ENCODE measurements at regions not wholly inside any gene's neighbourhood (a gene's known extent, or its start where the extent isn't known, plus 50 kb on each side); places are given as distances from the start of the nearest gene placed in this dataset.

- DNase-seq (ENCODE audit: low read depth in 1 of 2, low spot score in 1 of 2): no peak
- H3K27ac ChIP-seq: no peak overlapping the region
- no peaks in the 10 kb centered on the region for H3K9me3 ChIP-seq
- ATAC-seq: no peak
- no peak for FAIRE-seq
- POLR2A ChIA-PET: no interaction called here
- H3K4me1 ChIP-seq: no peaks in the 10 kb centered on the region
- H3K4me3 ChIP-seq: no peak overlapping the region
- WGBS (ENCODE audit: missing lambda C conversion rate): 47% methylated on average over 8 of the region's 8 CpGs
- CTCF ChIA-PET: no interaction called here
- no peak overlapping the region for H3K4me2 ChIP-seq
- no peak for TF ChIP-seq SMC3 (IDR thresholded peaks at IDR 0.05)
Observed at GRCh38 chr2:104582471-104582870, 271.4 kb upstream of the POU3F3 start.

- ChIA-PET POLR2A (no interaction called here), CTCF (no interaction called here)
- DNase-seq (ENCODE audit: low read depth in 1 of 2, low spot score in 1 of 2) (no peak), FAIRE-seq (no peak), ATAC-seq (no peak)
- WGBS (ENCODE audit: missing lambda C conversion rate): 42% methylated on average over 7 of the region's 7 CpGs
- Histone ChIP-seq H3K4me3 (no peak overlapping the region), H3K4me1 (no peaks in the 10 kb centered on the region), H3K27ac (no peak overlapping the region), H3K4me2 (no peak overlapping the region), H3K9me3 (no peaks in the 10 kb centered on the region)
- no peak for TF ChIP-seq EHF (CRISPR knock-in tag; IDR thresholded peaks at IDR 0.05)
- TF ChIP-seq RNF2 (IDR thresholded peaks at IDR 0.05; ENCODE audit: borderline replicate concordance, low read depth): no peak
- no peak for TF ChIP-seq ZNF302 (CRISPR knock-in tag; IDR thresholded peaks at IDR 0.05)
- no peak for TF ChIP-seq KDM5A (IDR thresholded peaks at IDR 0.05)
- TF ChIP-seq HOXA7 (CRISPR knock-in tag; IDR thresholded peaks at IDR 0.05): no peak
Observed at GRCh38 chr2:104583811-104584210, 270.1 kb upstream of the POU3F3 start.

GRCh38 chr2:104584393-104584792 is 269.5 kb upstream of the POU3F3 start:
- POLR2A ChIA-PET: no interaction called here
- 53% methylated on average over 4 of the region's 4 CpGs for WGBS (ENCODE audit: missing lambda C conversion rate)
- no peak overlapping the region for H3K4me2 ChIP-seq
- no peaks in the 10 kb centered on the region for H3K4me1 ChIP-seq
- no peaks in the 10 kb centered on the region for H3K9me3 ChIP-seq
- ATAC-seq (no peak), DNase-seq (ENCODE audit: low read depth in 1 of 2, low spot score in 1 of 2) (no peak), FAIRE-seq (no peak)
- CTCF ChIA-PET: no interaction called here
- TF ChIP-seq BCL3 (IDR thresholded peaks at IDR 0.05): no peak
- TF ChIP-seq TFCP2L1 (CRISPR knock-in tag; IDR thresholded peaks at IDR 0.05): no peak
- no peak for TF ChIP-seq ESRRA (IDR thresholded peaks at IDR 0.05; ENCODE audit: borderline replicate concordance, low read length)
- TF ChIP-seq PHF8 (IDR thresholded peaks at IDR 0.05; ENCODE audit: borderline replicate concordance, low read depth): no peak
- TF ChIP-seq NR3C1 (IDR thresholded peaks at IDR 0.05): no peak
- no peak for TF ChIP-seq EHF (CRISPR knock-in tag; IDR thresholded peaks at IDR 0.05)
- TF ChIP-seq HOXB13 (CRISPR knock-in tag; IDR thresholded peaks at IDR 0.05; ENCODE audit: low read depth): no peak
- TF ChIP-seq EHMT2 (IDR thresholded peaks at IDR 0.05; ENCODE audit: low read depth): no peak
- no peak for TF ChIP-seq HOXA7 (CRISPR knock-in tag; IDR thresholded peaks at IDR 0.05)
- TF ChIP-seq GATA3 (IDR thresholded peaks at IDR 0.05; ENCODE audit: borderline replicate concordance): no peak
- TF ChIP-seq ZSCAN20 (CRISPR knock-in tag; IDR thresholded peaks at IDR 0.05): no peak
- TF ChIP-seq JUN (IDR thresholded peaks at IDR 0.05): no peak
- no peak for TF ChIP-seq RCOR1 (IDR thresholded peaks at IDR 0.05; ENCODE audit: low read depth, low read length)
- no peak overlapping the region for H3K27ac ChIP-seq
- H3K4me3 ChIP-seq: no peak overlapping the region

- TF ChIP-seq ZFP36 (IDR thresholded peaks at IDR 0.05; ENCODE audit: borderline replicate concordance, partially characterized antibody) (no peak), FOXS1 (CRISPR knock-in tag; IDR thresholded peaks at IDR 0.05) (no peak), HMGXB4 (CRISPR knock-in tag; IDR thresholded peaks at IDR 0.05; ENCODE audit: borderline replicate concordance) (no peak), KDM1A (IDR thresholded peaks at IDR 0.05; ENCODE audit: low read depth) (no peak), ZNF302 (CRISPR knock-in tag; IDR thresholded peaks at IDR 0.05) (no peak), E2F6 (IDR thresholded peaks at IDR 0.05; ENCODE audit: borderline replicate concordance, low read depth) (no peak), GATA3 (IDR thresholded peaks at IDR 0.05; ENCODE audit: borderline replicate concordance) (no peak), HOXB5 (CRISPR knock-in tag; IDR thresholded peaks at IDR 0.05) (no peak), CHD2 (IDR thresholded peaks at IDR 0.05; ENCODE audit: low read length, partially characterized antibody) (no peak), USF2 (IDR thresholded peaks at IDR 0.05) (no peak), NR3C1 (IDR thresholded peaks at IDR 0.05) (no peak), HDAC2 (IDR thresholded peaks at IDR 0.05) (no peak), SMC3 (IDR thresholded peaks at IDR 0.05) (no peak), POLR2AphosphoS2 (conservative IDR thresholded peaks at IDR 0.05; ENCODE audit: low read length) (no peak), EHMT2 (IDR thresholded peaks at IDR 0.05; ENCODE audit: low read depth) (no peak)
- no peak overlapping the region for H3K27ac ChIP-seq
- CTCF ChIA-PET: no interaction called here
- H3K9me3 ChIP-seq: peaks cover 7% of the 10 kb centered on the region; the same call in 1 of the 3 replicates
- no peak for ATAC-seq
- no peak overlapping the region for H3K4me3 ChIP-seq
- WGBS (ENCODE audit: missing lambda C conversion rate): 29% methylated on average over 3 of the region's 3 CpGs
- no peak overlapping the region for H3K4me2 ChIP-seq
- POLR2A ChIA-PET: no interaction called here
- no peaks in the 10 kb centered on the region for H3K4me1 ChIP-seq
- FAIRE-seq: no peak
- no peak for DNase-seq (ENCODE audit: low read depth in 1 of 2, low spot score in 1 of 2)
Observed at GRCh38 chr2:104595576-104595975, 258.3 kb upstream of the POU3F3 start.
